DND-41 (cell line): ENCODE measurements at regions not wholly inside any gene's neighbourhood (a gene's known extent, or its start where the extent isn't known, plus 50 kb on each side); places are given as distances from the start of the nearest gene placed in this dataset.

Source experiments
- CTCF ChIP-seq: IDR thresholded peaks from 2 replicates; pipeline ENCODE4 v1.5.1; 2012; ENCODE audit warnings: borderline replicate concordance, low read length, moderate library complexity, mild to moderate bottlenecking; ENCODE audit not compliant: poor library complexity, severe bottlenecking; ENCODE audit errors: extremely low read depth
- EZH2 ChIP-seq: IDR thresholded peaks from 3 replicates; pipeline ENCODE4 v1.6.1; 2012; ENCODE audit warnings: borderline replicate concordance, low read depth, mild to moderate bottlenecking, moderate library complexity, low read length, inconsistent platforms; ENCODE audit not compliant: severe bottlenecking

- no peak for TF ChIP-seq CTCF
- no peak for TF ChIP-seq EZH2
Observed at GRCh38 chr3:30401971-30402370, 204.4 kb upstream of the TGFBR2 start.
